ENCODE measurements at regions not wholly inside any gene's neighbourhood (a gene's known extent, or its start where the extent isn't known, plus 50 kb on each side); places are given as distances from the start of the nearest gene placed in this dataset.

- ATAC-seq (no peak), DNase-seq (no peak)
- Mint-ChIP-seq H3K27ac (no peak overlapping the region), H3K9me3 (peaks cover 3% of the 10 kb centered on the region), H3K27me3 (no peaks in the 10 kb centered on the region), H3K4me3 (no peak overlapping the region), H3K4me1 (no peaks in the 10 kb centered on the region), H3K36me3 (ENCODE audit: low read depth) (no peaks in the 10 kb centered on the region)
These were observed 1184.9 kb upstream of the ACVR2A start for GRCh38 chr2:146659976-146660375.

- ATAC-seq: no peak
- Mint-ChIP-seq H3K36me3 (ENCODE audit: low read depth) (no peaks in the 10 kb centered on the region), H3K27me3 (no peaks in the 10 kb centered on the region), H3K27ac (no peak overlapping the region), H3K4me3 (no peak overlapping the region), H3K9me3 (peaks cover 7% of the 10 kb centered on the region), H3K4me1 (no peaks in the 10 kb centered on the region)
- no peak for DNase-seq
These were observed 1192.5 kb upstream of the ACVR2A start for GRCh38 chr2:146652311-146652710.

GRCh38 chr2:146651361-146651760 lies 1193.5 kb upstream of the ACVR2A start:
- ATAC-seq: no peak
- H3K27ac Mint-ChIP-seq: no peak overlapping the region
- no peaks in the 10 kb centered on the region for H3K36me3 Mint-ChIP-seq (ENCODE audit: low read depth)
- no peaks in the 10 kb centered on the region for H3K4me1 Mint-ChIP-seq
- no peak for DNase-seq
- no peaks in the 10 kb centered on the region for H3K27me3 Mint-ChIP-seq
- H3K9me3 Mint-ChIP-seq: peaks cover 4% of the 10 kb centered on the region
- no peak overlapping the region for H3K4me3 Mint-ChIP-seq

GRCh38 chr2:146642066-146642465 lies 1202.8 kb upstream of the ACVR2A start:
- H3K4me3 Mint-ChIP-seq: no peak overlapping the region
- DNase-seq (no peak), ATAC-seq (no peak)
- H3K27me3 Mint-ChIP-seq: no peaks in the 10 kb centered on the region
- H3K4me1 Mint-ChIP-seq: no peaks in the 10 kb centered on the region
- H3K36me3 Mint-ChIP-seq (ENCODE audit: low read depth): no peaks in the 10 kb centered on the region
- peaks cover 12% of the 10 kb centered on the region for H3K9me3 Mint-ChIP-seq
- H3K27ac Mint-ChIP-seq: no peak overlapping the region

GRCh38 chr2:146634230-146635097 lies 1210.4 kb upstream of the ACVR2A start:
- DNase-seq (no peak), ATAC-seq (no peak)
- Mint-ChIP-seq H3K27ac (no peak overlapping the region), H3K36me3 (ENCODE audit: low read depth) (no peaks in the 10 kb centered on the region), H3K4me3 (no peak overlapping the region), H3K9me3 (no peaks in the 10 kb centered on the region), H3K4me1 (no peaks in the 10 kb centered on the region), H3K27me3 (no peaks in the 10 kb centered on the region)

GRCh38 chr2:146633159-146633558 lies 1211.7 kb upstream of the ACVR2A start:
- H3K4me1 Mint-ChIP-seq: no peaks in the 10 kb centered on the region
- no peak for ATAC-seq
- H3K9me3 Mint-ChIP-seq: no peaks in the 10 kb centered on the region
- DNase-seq: no peak
- no peak overlapping the region for H3K4me3 Mint-ChIP-seq
- no peak overlapping the region for H3K27ac Mint-ChIP-seq
- H3K27me3 Mint-ChIP-seq: no peaks in the 10 kb centered on the region
- no peaks in the 10 kb centered on the region for H3K36me3 Mint-ChIP-seq (ENCODE audit: low read depth)

- Mint-ChIP-seq H3K36me3 (ENCODE audit: low read depth) (no peaks in the 10 kb centered on the region), H3K9me3 (no peaks in the 10 kb centered on the region), H3K4me1 (no peaks in the 10 kb centered on the region), H3K4me3 (no peak overlapping the region), H3K27ac (no peak overlapping the region), H3K27me3 (no peaks in the 10 kb centered on the region)
- ATAC-seq (no peak), DNase-seq (no peak)
These were observed 1212.1 kb upstream of the ACVR2A start for GRCh38 chr2:146632707-146633106.

- DNase-seq (no peak), ATAC-seq (no peak)
- Mint-ChIP-seq H3K9me3 (peaks cover 3% of the 10 kb centered on the region), H3K4me1 (no peaks in the 10 kb centered on the region), H3K27me3 (no peaks in the 10 kb centered on the region), H3K36me3 (ENCODE audit: low read depth) (no peaks in the 10 kb centered on the region), H3K4me3 (no peak overlapping the region), H3K27ac (no peak overlapping the region)
These were observed 1220.2 kb upstream of the ACVR2A start for GRCh38 chr2:146624430-146625160.

- Mint-ChIP-seq H3K4me1 (no peaks in the 10 kb centered on the region), H3K9me3 (peaks cover 4% of the 10 kb centered on the region), H3K27me3 (no peaks in the 10 kb centered on the region), H3K36me3 (ENCODE audit: low read depth) (no peaks in the 10 kb centered on the region), H3K27ac (no peak overlapping the region), H3K4me3 (no peak overlapping the region)
- ATAC-seq (no peak), DNase-seq (no peak)
These were observed 1221.1 kb upstream of the ACVR2A start for GRCh38 chr2:146623771-146624170.

GRCh38 chr2:146621656-146622055 lies 1223.2 kb upstream of the ACVR2A start:
- DNase-seq (no peak), ATAC-seq (no peak)
- H3K4me3 Mint-ChIP-seq: no peak overlapping the region
- H3K27me3 Mint-ChIP-seq: no peaks in the 10 kb centered on the region
- no peaks in the 10 kb centered on the region for H3K4me1 Mint-ChIP-seq
- no peak overlapping the region for H3K27ac Mint-ChIP-seq
- H3K36me3 Mint-ChIP-seq (ENCODE audit: low read depth): no peaks in the 10 kb centered on the region
- H3K9me3 Mint-ChIP-seq: peaks cover 13% of the 10 kb centered on the region

- no peaks in the 10 kb centered on the region for H3K4me1 Mint-ChIP-seq
- DNase-seq: no peak
- H3K36me3 Mint-ChIP-seq (ENCODE audit: low read depth): no peaks in the 10 kb centered on the region
- H3K27me3 Mint-ChIP-seq: no peaks in the 10 kb centered on the region
- no peak overlapping the region for H3K4me3 Mint-ChIP-seq
- no peak overlapping the region for H3K27ac Mint-ChIP-seq
- no peak for ATAC-seq
- H3K9me3 Mint-ChIP-seq: peaks cover 16% of the 10 kb centered on the region
These were observed 1229.1 kb upstream of the ACVR2A start for GRCh38 chr2:146615778-146616177.

- ATAC-seq (no peak), DNase-seq (no peak)
- H3K9me3 Mint-ChIP-seq: no peaks in the 10 kb centered on the region
- no peaks in the 10 kb centered on the region for H3K4me1 Mint-ChIP-seq
- no peak overlapping the region for H3K4me3 Mint-ChIP-seq
- no peak overlapping the region for H3K27ac Mint-ChIP-seq
- H3K36me3 Mint-ChIP-seq (ENCODE audit: low read depth): no peaks in the 10 kb centered on the region
- no peaks in the 10 kb centered on the region for H3K27me3 Mint-ChIP-seq
These were observed 1236.3 kb upstream of the ACVR2A start for GRCh38 chr2:146608490-146608889.

GRCh38 chr2:146604521-146604920 lies 1240.3 kb upstream of the ACVR2A start:
- no peaks in the 10 kb centered on the region for H3K9me3 Mint-ChIP-seq
- no peaks in the 10 kb centered on the region for H3K27me3 Mint-ChIP-seq
- no peak overlapping the region for H3K27ac Mint-ChIP-seq
- no peaks in the 10 kb centered on the region for H3K36me3 Mint-ChIP-seq (ENCODE audit: low read depth)
- H3K4me3 Mint-ChIP-seq: no peak overlapping the region
- no peak for DNase-seq
- ATAC-seq: no peak
- no peaks in the 10 kb centered on the region for H3K4me1 Mint-ChIP-seq

- DNase-seq (no peak), ATAC-seq (no peak)
- no peaks in the 10 kb centered on the region for H3K4me1 Mint-ChIP-seq
- no peaks in the 10 kb centered on the region for H3K27me3 Mint-ChIP-seq
- no peaks in the 10 kb centered on the region for H3K9me3 Mint-ChIP-seq
- no peak overlapping the region for H3K27ac Mint-ChIP-seq
- no peaks in the 10 kb centered on the region for H3K36me3 Mint-ChIP-seq (ENCODE audit: low read depth)
- no peak overlapping the region for H3K4me3 Mint-ChIP-seq
These were observed 1242.0 kb upstream of the ACVR2A start for GRCh38 chr2:146602856-146603255.

GRCh38 chr2:146602383-146602782 lies 1242.4 kb upstream of the ACVR2A start:
- no peaks in the 10 kb centered on the region for H3K36me3 Mint-ChIP-seq (ENCODE audit: low read depth)
- H3K27ac Mint-ChIP-seq: no peak overlapping the region
- H3K4me1 Mint-ChIP-seq: no peaks in the 10 kb centered on the region
- no peaks in the 10 kb centered on the region for H3K9me3 Mint-ChIP-seq
- no peaks in the 10 kb centered on the region for H3K27me3 Mint-ChIP-seq
- no peak overlapping the region for H3K4me3 Mint-ChIP-seq
- ATAC-seq (no peak), DNase-seq (no peak)
